GM18861 (cell line): ENCODE measurements at regions not wholly inside any gene's neighbourhood (a gene's known extent, or its start where the extent isn't known, plus 50 kb on each side); places are given as distances from the start of the nearest gene placed in this dataset.
"Not testable (repeated sequence)": the region's sequence is repeated elsewhere in the genome, so short reads cannot be mapped to it uniquely, and the experiment has no call there.

Experiments
- ATAC-seq: cut with Tn5 transposase; IDR thresholded peaks from one replicate; pipeline ENCODE4 v1.9.1; 2021; ENCODE audit not compliant: unreplicated experiment

DNA sequence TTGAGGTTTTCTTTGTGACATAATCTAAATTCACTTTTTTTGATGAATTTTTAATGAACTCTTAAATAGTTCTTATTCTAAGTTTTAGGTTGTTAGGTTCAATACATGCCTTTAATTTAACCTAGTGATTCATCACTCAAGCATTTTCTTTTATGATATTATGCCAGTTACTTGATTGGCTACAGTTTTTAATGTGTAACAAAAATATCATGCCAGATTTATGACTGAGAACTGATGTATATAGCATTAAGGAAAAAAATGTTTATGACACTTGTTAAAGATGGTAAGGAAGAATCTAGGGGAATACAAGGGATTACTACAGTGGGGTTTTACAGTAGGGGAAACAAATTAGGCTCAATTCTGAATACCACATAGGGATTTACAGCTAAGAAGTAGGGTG, 103.1 kb downstream of the VGLL3 start:
- no peak for ATAC-seq

- ATAC-seq: no peak
These were observed 110.9 kb downstream of the VGLL3 start for GRCh38 chr3:86880066-86880465.

DNA sequence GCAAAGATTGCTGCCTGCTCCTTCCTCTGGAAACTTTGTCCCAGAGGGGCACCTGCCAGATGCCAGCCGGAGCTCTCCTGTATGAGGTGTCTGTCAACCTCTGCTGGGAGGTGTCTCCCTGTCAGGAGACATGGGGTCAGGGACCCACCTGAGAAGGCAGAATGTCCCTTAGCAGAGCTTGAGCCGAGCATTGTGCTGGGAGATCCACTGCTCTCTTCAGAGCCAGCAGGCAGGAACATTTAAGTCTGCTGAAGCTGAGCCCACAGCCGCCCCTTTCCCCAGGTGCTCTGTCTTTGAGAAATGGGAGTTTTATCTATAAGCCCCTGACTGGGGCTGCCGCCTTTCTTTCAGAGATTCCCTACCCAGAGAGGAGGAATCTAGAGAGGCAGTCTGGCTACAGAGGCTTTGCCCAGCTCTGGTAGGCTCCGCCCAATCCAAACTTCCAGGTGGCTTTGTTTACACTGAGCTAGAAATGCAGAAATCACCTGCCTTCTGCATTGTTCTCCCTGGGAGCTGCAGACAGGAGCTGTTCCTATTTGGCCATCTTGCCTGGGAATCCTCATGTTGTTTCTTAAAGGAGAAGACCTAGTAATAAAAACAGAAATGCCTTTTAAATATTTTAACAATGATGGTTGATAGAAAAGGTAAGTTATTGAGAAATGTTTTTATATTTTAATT, 114.3 kb downstream of the VGLL3 start:
- not testable (repeated sequence) for ATAC-seq

- not testable (repeated sequence) for ATAC-seq
These were observed 116.2 kb downstream of the VGLL3 start for GRCh38 chr3:86874790-86875189.

- ATAC-seq: no peak
These were observed 121.4 kb downstream of the VGLL3 start for GRCh38 chr3:86869566-86869965.

DNA sequence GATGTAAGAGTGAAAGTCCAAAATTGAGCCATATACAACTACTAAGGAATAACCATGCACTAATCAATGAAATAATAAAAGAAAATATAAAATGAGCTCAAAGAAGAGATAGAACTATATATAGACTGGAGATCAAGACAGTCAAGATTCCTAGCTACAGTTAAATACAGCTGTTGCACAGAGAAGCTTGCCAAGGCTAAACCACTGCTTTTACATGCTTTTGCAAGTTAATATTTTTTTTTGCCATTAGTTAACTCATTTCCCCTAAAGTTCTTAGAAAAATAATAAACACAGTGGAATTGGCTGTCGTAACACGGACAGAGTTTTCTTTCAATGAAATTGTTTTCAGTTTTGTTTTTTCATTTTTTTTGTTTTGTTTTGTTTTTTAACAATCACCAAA, 123.0 kb downstream of the VGLL3 start:
- ATAC-seq: no peak

- no peak for ATAC-seq
These were observed 125.4 kb downstream of the VGLL3 start for GRCh38 chr3:86865506-86865905.

DNA sequence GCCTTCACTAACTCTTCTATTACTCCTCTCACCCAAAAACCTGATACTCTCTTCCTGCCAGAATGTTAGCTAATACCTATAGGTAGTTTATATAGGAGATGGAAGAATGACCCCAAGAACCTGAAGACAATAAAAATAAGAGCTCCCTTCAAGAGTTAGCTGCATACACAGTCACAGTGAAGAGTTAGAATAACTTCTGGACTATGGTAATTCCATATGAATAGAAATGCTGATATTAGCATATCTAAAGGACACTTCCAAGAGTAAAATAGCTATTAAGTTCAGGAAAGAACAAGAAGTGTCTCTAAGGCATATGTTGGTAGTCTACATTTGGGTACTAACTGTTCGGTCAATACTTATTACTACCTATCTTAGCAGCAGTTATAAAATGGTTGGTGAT, 134.2 kb downstream of the VGLL3 start:
- ATAC-seq: no peak

GRCh38 chr3:86849991-86850390, 141.0 kb downstream of the VGLL3 start:
- no peak for ATAC-seq

DNA sequence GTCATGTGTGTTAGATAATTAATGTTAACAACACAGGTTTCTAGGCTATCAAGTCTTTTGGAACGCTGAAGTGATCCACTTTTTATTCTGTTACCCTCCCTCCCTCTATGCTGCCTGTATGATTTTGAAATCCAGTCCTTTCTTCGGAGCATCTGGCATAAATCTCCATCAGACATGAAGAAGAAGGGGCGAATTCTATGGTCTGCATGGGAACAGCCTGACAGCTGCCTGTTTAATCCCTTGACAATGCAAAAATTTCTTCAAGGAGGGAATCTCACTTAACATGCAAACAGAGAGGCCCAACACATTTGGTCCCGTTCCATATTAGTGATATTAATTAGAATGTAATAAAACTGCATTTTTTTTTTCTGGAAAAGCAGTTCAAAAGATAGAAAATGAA, 145.2 kb downstream of the VGLL3 start:
- no peak for ATAC-seq

- ATAC-seq: no peak
These were observed 152.0 kb downstream of the VGLL3 start for GRCh38 chr3:86838927-86839326.

- ATAC-seq: no peak
These were observed 153.1 kb downstream of the VGLL3 start for GRCh38 chr3:86837871-86838270.

DNA sequence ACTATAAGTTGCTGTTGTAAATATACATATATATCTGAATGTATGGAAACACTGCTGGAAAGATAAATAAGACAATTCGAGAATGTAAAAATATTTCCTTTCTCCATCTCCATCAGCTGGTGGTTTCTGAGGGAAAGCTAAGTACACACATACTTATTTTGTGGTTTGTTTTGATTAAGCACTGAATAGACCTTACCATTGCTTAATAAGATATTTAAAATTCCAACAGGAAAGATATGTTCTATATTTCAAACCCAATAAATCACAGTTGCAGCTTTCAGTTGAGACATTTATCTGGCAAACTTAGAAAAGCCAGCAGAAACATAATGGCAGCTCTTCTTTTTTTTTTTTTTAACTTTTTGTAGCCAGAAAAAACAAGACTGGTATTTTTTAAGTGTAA, 160.4 kb downstream of the VGLL3 start:
- ATAC-seq: no peak

DNA sequence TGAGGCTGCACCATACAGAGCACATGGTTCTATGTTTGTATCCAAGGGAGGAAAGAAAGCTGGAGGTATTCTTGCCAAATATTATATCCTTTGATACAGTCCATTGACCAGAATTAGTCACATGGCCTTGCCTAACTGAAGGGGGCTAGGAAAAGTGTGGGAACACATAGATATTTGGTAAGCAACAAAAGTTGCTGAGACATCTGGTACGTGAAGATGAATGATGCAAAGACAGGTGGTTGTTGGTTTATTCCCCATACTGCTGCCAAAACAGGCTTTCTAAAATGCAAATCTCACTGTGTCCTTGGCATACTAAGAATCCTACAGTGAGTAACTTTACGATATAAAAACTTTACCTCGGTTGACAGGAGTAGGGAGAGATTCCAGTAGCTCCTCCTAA, 162.2 kb downstream of the VGLL3 start:
- no peak for ATAC-seq

- not testable (repeated sequence) for ATAC-seq
These were observed 163.4 kb downstream of the VGLL3 start for GRCh38 chr3:86827582-86827981.

DNA sequence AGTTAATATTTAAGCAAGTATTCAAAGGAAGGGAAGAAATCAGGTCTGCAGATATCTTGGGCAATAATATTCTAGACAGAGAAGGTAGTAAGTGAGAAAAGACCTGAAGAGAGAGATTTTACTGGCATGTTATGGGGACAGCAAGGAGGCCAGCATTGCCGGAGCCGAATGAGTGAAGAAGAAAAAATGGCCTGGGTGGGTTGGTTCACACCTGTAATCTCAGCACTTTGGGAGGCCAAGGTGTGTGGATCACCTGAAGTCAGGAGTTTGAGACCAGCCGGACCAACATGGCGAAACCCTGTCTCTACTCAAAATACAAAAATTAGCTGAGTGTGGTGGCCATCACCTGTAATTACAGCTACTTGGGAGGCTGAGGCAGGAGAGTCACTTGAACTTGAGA, 164.7 kb downstream of the VGLL3 start:
- no peak for ATAC-seq

- ATAC-seq: no peak
These were observed 175.1 kb downstream of the VGLL3 start for GRCh38 chr3:86815880-86816279.

- no peak for ATAC-seq
These were observed 175.9 kb downstream of the VGLL3 start for GRCh38 chr3:86814918-86815655.

DNA sequence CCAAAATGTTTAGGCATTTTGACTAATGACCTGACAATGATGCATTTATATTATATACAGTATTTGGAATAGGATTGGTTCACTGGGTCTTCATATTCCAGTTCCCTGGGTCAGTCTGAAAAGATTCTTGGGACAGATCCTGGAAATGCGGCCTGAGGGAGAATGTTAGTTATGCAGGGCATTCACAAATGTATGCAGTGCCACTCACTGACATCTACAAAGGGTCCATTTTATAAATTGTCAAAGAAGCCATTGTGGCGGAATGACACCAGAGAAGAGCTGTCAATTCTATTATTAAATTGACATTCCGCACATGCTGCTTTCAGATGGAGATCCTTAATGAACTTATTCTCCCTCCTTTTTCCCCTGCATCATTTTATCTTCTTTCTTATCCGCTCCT, 176.6 kb downstream of the VGLL3 start:
- no peak for ATAC-seq

DNA sequence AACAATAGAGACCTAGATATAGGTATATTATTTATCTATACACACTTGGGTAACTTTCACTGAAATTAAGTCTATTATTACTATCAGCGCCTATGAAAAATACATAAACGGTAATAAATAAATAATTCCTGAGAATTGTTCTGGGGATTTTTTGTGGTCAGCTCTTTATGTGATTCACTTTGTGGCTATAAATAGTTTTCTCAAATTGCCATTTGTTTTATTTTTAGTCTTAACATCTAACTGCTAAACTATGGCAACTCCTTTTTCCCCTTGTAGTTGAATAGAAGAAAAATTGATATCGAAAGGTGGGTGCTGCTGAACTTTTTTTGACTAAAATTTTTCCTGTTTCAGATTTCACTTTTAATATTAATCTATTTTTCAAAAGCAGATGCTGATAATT, 189.0 kb downstream of the VGLL3 start:
- ATAC-seq: no peak

- no peak for ATAC-seq
These were observed 189.9 kb downstream of the VGLL3 start for GRCh38 chr3:86801066-86801465.

DNA sequence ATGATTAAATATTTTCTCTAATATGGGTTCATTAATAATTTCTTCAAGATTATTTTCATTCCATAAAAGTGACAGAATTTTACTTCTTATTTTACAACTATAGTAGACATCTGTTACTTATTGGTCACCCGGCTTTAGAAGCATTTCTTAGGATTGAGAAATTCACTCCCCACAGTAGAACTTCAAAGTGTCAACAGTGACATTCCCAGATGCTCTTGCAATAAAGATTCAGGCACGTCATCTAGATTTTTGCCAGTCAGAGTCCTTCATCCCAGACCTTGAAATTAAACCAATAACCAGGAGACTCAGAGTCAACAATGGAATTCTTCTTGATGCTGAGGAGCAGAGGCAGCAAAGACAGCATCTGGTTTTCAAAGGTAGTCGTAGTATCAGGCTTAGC, 190.8 kb downstream of the VGLL3 start:
- ATAC-seq: no peak

- no peak for ATAC-seq
These were observed 193.0 kb downstream of the VGLL3 start for GRCh38 chr3:86797946-86798345.
